ENCODE measurements at regions not wholly inside any gene's neighbourhood (a gene's known extent, or its start where the extent isn't known, plus 50 kb on each side); places are given as distances from the start of the nearest gene placed in this dataset.

- no peak for DNase-seq
Measured at GRCh38 chr6:15796130-15796771, 133.4 kb upstream of the DTNBP1 start.

GRCh38 chr6:15793826-15794225, 131.0 kb upstream of the DTNBP1 start:
- DNase-seq, result peak; percentile 4

GRCh38 chr6:15793288-15793687, 130.5 kb upstream of the DTNBP1 start:
- DNase-seq, result no peak

GRCh38 chr6:15792842-15793241, 130.0 kb upstream of the DTNBP1 start:
- no peak for DNase-seq

- no peak for DNase-seq
Measured at GRCh38 chr6:15791448-15792181, 128.8 kb upstream of the DTNBP1 start.

- DNase-seq, result no peak
Measured at GRCh38 chr6:15790116-15790515, 127.3 kb upstream of the DTNBP1 start.

GRCh38 chr6:15786846-15787245, 124.0 kb upstream of the DTNBP1 start:
- DNase-seq, result no peak

GRCh38 chr6:15783484-15783883, 120.7 kb upstream of the DTNBP1 start:
- DNase-seq, result no peak

GRCh38 chr6:15781890-15782289, 119.1 kb upstream of the DTNBP1 start:
- no peak for DNase-seq

- no peak for DNase-seq
Measured at GRCh38 chr6:15781333-15781732, 118.5 kb upstream of the DTNBP1 start.

GRCh38 chr6:15780437-15780836, 117.6 kb upstream of the DTNBP1 start:
- DNase-seq, result no peak

GRCh38 chr6:15779726-15780125, 116.9 kb upstream of the DTNBP1 start:
- DNase-seq, result no peak

- no peak for DNase-seq
Measured at GRCh38 chr6:15776458-15776980, 113.7 kb upstream of the DTNBP1 start.

GRCh38 chr6:15775741-15776140, 112.9 kb upstream of the DTNBP1 start:
- no peak for DNase-seq

GRCh38 chr6:15775076-15775634, 112.3 kb upstream of the DTNBP1 start:
- no peak for DNase-seq

GRCh38 chr6:15773806-15774410, 111.1 kb upstream of the DTNBP1 start:
- DNase-seq, result no peak

- no peak for DNase-seq
Measured at GRCh38 chr6:15770347-15771143, 107.7 kb upstream of the DTNBP1 start.

- no peak for DNase-seq
Measured at GRCh38 chr6:15769511-15770018, 106.7 kb upstream of the DTNBP1 start.

GRCh38 chr6:15768999-15769398, 106.2 kb upstream of the DTNBP1 start:
- DNase-seq, result no peak

GRCh38 chr6:15763837-15764236, 101.0 kb upstream of the DTNBP1 start:
- DNase-seq, result no peak

- DNase-seq, result no peak
Measured at GRCh38 chr6:15763364-15763763, 100.5 kb upstream of the DTNBP1 start.

- no peak for DNase-seq
Measured at GRCh38 chr6:15761045-15761502, 98.2 kb upstream of the DTNBP1 start.

Data from NCI-H1092 treated with DMSO at 0.1 percent for 48 hours (cell line).